Activated T-helper 9 cell treated with anti-CD3 and anti-CD28 coated beads, Interleukin-2, amount 50 U/mL, for 16 hours (primary cell): ENCODE measurements at regions not wholly inside any gene's neighbourhood (a gene's known extent, or its start where the extent isn't known, plus 50 kb on each side); places are given as distances from the start of the nearest gene placed in this dataset.
"Not testable (repeated sequence)": the region's sequence is repeated elsewhere in the genome, so short reads cannot be mapped to it uniquely, and the experiment has no call there.

Experiments used
- DNase-seq: peaks from one replicate; pipeline ENCODE4 v3.0.0-alpha.2; 2020; ENCODE audit warnings: low read depth

GRCh38 chr5:118478852-118479251 lies 509.5 kb downstream of the DTWD2 start:
- DNase-seq = no peak

GRCh38 chr5:118468085-118468484 lies 520.3 kb downstream of the DTWD2 start:
- DNase-seq = no peak

GRCh38 chr5:118467103-118467502 lies 521.2 kb downstream of the DTWD2 start:
- no peak for DNase-seq

- no peak for DNase-seq
These were observed 521.9 kb downstream of the DTWD2 start for GRCh38 chr5:118466418-118466817.

- DNase-seq = not testable (repeated sequence)
These were observed 526.1 kb downstream of the DTWD2 start for GRCh38 chr5:118462276-118462675.

GRCh38 chr5:118461436-118461835 lies 526.9 kb downstream of the DTWD2 start:
- DNase-seq = no peak

GRCh38 chr5:118459490-118459889 lies 528.9 kb downstream of the DTWD2 start:
- DNase-seq = no peak

GRCh38 chr5:118456085-118456484 lies 532.3 kb downstream of the DTWD2 start:
- no peak for DNase-seq

GRCh38 chr5:118451697-118452247 lies 536.6 kb downstream of the DTWD2 start:
- no peak for DNase-seq

- DNase-seq = no peak
These were observed 537.6 kb downstream of the DTWD2 start for GRCh38 chr5:118450554-118451332.

GRCh38 chr5:118447350-118447749 lies 541.0 kb downstream of the DTWD2 start:
- no peak for DNase-seq

GRCh38 chr5:118441956-118442355 lies 546.4 kb downstream of the DTWD2 start:
- DNase-seq = no peak

GRCh38 chr5:118441034-118441433 lies 547.3 kb downstream of the DTWD2 start:
- no peak for DNase-seq

GRCh38 chr5:118440496-118440895 lies 547.9 kb downstream of the DTWD2 start:
- DNase-seq = no peak

GRCh38 chr5:118439831-118440230 lies 548.5 kb downstream of the DTWD2 start:
- DNase-seq = no peak

GRCh38 chr5:118435131-118435530 lies 553.2 kb downstream of the DTWD2 start:
- DNase-seq = no peak

- no peak for DNase-seq
These were observed 553.8 kb downstream of the DTWD2 start for GRCh38 chr5:118434522-118434921.

GRCh38 chr5:118430076-118430475 lies 558.3 kb downstream of the DTWD2 start:
- DNase-seq = no peak

- no peak for DNase-seq
These were observed 580.4 kb downstream of the DTWD2 start for GRCh38 chr5:118407958-118408357.

- DNase-seq = no peak
These were observed 582.7 kb downstream of the DTWD2 start for GRCh38 chr5:118405650-118406061.

GRCh38 chr5:118397236-118397635 lies 591.1 kb downstream of the DTWD2 start:
- no peak for DNase-seq

GRCh38 chr5:118392491-118392890 lies 595.9 kb downstream of the DTWD2 start:
- no peak for DNase-seq

GRCh38 chr5:118382931-118383330 lies 605.4 kb downstream of the DTWD2 start:
- not testable (repeated sequence) for DNase-seq

GRCh38 chr5:118379470-118379869 lies 608.9 kb downstream of the DTWD2 start:
- DNase-seq = no peak
